GM23338 (cell line): ENCODE measurements at regions not wholly inside any gene's neighbourhood (a gene's known extent, or its start where the extent isn't known, plus 50 kb on each side); places are given as distances from the start of the nearest gene placed in this dataset.

Source experiments
- ATAC-seq: fragments of 200-7000 bp; cut with Tn5 transposase; 3 replicates; pipeline ENCODE4 v1.9.1; 2020
- DNase-seq: peaks from one replicate; pipeline ENCODE4 v3.0.0-alpha.2; 2015; ENCODE audit warnings: low spot score
- H2AFZ ChIP-seq: fragments of 200-600 bp; sonication (generic); 2 replicates; pipeline ENCODE4 v1.8.0; 2016; ENCODE audit warnings: antibody characterized with exemption, mild to moderate bottlenecking, moderate library complexity
- H3F3A ChIP-seq: fragments of 200-600 bp; sonication (generic); replicated peaks from 2 replicates; pipeline ENCODE4 v1.8.0; 2017; ENCODE audit warnings: antibody characterized with exemption, mixed run types, low read depth
- H3K27ac ChIP-seq: fragments of 200-600 bp; sonication (generic); 2 replicates; pipeline ENCODE4 v1.6.1; 2016; ENCODE audit warnings: low read depth
- H3K27me3 ChIP-seq: fragments of 200-600 bp; sonication (generic); 2 replicates; pipeline ENCODE4 v1.8.0; 2016; ENCODE audit warnings: mild to moderate bottlenecking, mixed run types, moderate library complexity; ENCODE audit not compliant: insufficient read depth
- H3K36me3 ChIP-seq: fragments of 200-600 bp; sonication (generic); 2 replicates; pipeline ENCODE4 v1.8.0; 2016; ENCODE audit warnings: mild to moderate bottlenecking; ENCODE audit not compliant: insufficient read depth
- H3K4me1 ChIP-seq: fragments of 200-600 bp; sonication (generic); 2 replicates; pipeline ENCODE4 v1.8.0; 2016; ENCODE audit warnings: mild to moderate bottlenecking, moderate library complexity; ENCODE audit not compliant: insufficient read depth
- H3K4me2 ChIP-seq: fragments of 200-600 bp; sonication (generic); 2 replicates; pipeline ENCODE4 v1.7.1; 2017; ENCODE audit warnings: mixed run types
- H3K4me3 ChIP-seq: fragments of 200-600 bp; sonication (generic); 2 replicates; pipeline ENCODE4 v1.6.1; 2016; ENCODE audit warnings: mixed run types
- H3K79me2 ChIP-seq: fragments of 200-600 bp; sonication (generic); replicated peaks from 2 replicates; pipeline ENCODE4 v1.8.0; 2017; ENCODE audit warnings: mild to moderate bottlenecking; ENCODE audit not compliant: insufficient read depth
- H3K9me2 ChIP-seq: fragments of 200-600 bp; sonication (generic); 2 replicates; pipeline ENCODE4 v1.8.0; 2017; ENCODE audit not compliant: insufficient read depth
- H4K20me1 ChIP-seq: fragments of 200-600 bp; sonication (generic); replicated peaks from 2 replicates; pipeline ENCODE4 v1.8.0; 2017; ENCODE audit warnings: mild to moderate bottlenecking; ENCODE audit not compliant: insufficient read depth
- H3K27ac Mint-ChIP-seq: 2 replicates; pipeline ENCODE4 v1.8.0; 2020; ENCODE audit warnings: inconsistent platforms, mild to moderate bottlenecking, moderate library complexity, mixed read lengths
- H3K27me3 Mint-ChIP-seq: 3 replicates; pipeline ENCODE4 v1.8.0; 2022; ENCODE audit warnings: low read depth, mild to moderate bottlenecking, moderate library complexity, mixed read lengths, inconsistent platforms; ENCODE audit not compliant: insufficient read depth, poor library complexity
- H3K36me3 Mint-ChIP-seq: 3 replicates; pipeline ENCODE4 v1.8.0; 2021; ENCODE audit warnings: low read depth, mild to moderate bottlenecking, inconsistent platforms, moderate library complexity, mixed read lengths
- H3K4me1 Mint-ChIP-seq: 3 replicates; pipeline ENCODE4 v1.8.0; 2020; ENCODE audit warnings: mild to moderate bottlenecking, inconsistent platforms, mixed read lengths
- H3K4me3 Mint-ChIP-seq: 3 replicates; pipeline ENCODE4 v1.8.0; 2021; ENCODE audit warnings: moderate library complexity, mild to moderate bottlenecking, inconsistent platforms, mixed read lengths
- H3K9me3 Mint-ChIP-seq: 3 replicates; pipeline ENCODE4 v1.8.0; 2020; ENCODE audit warnings: moderate library complexity, mild to moderate bottlenecking, inconsistent platforms, mixed read lengths
- EZH2 ChIP-seq: fragments of 200-600 bp; sonication (generic); IDR thresholded peaks from one replicate; pipeline ENCODE4 v1.8.0; 2017; ENCODE audit warnings: antibody characterized with exemption, mild to moderate bottlenecking, low read depth; ENCODE audit not compliant: unreplicated experiment
- EZH2phosphoT487 ChIP-seq: fragments of 200-600 bp; sonication (generic); IDR thresholded peaks from one replicate; pipeline ENCODE4 v1.8.1; 2018; ENCODE audit warnings: antibody characterized with exemption; ENCODE audit not compliant: unreplicated experiment
- NANOG ChIP-seq: IDR thresholded peaks from 2 replicates; pipeline ENCODE4 v1.6.1; 2016; ENCODE audit warnings: antibody characterized with exemption, borderline replicate concordance
- POLR2AphosphoS5 ChIP-seq: IDR thresholded peaks from 2 replicates; pipeline ENCODE4 v1.6.1; 2016; ENCODE audit warnings: antibody characterized with exemption, low read depth
- REST ChIP-seq: IDR thresholded peaks from one replicate; pipeline ENCODE4 v1.6.1; 2018; ENCODE audit warnings: antibody characterized with exemption; ENCODE audit not compliant: unreplicated experiment
- STAT1 ChIP-seq: IDR thresholded peaks from one replicate; pipeline ENCODE4 v1.6.1; 2016; ENCODE audit warnings: antibody characterized with exemption; ENCODE audit not compliant: unreplicated experiment
- ZNF114 ChIP-seq: fragments of 250-450 bp; sonication (Bioruptor Pico); IDR thresholded peaks from 2 replicates; pipeline ENCODE4 v1.5.0; 2020; ENCODE audit warnings: mild to moderate bottlenecking, moderate library complexity
- ZNF331 ChIP-seq: fragments of 250-450 bp; sonication (Bioruptor Pico); IDR thresholded peaks from 2 replicates; pipeline ENCODE4 v1.5.0; 2020; ENCODE audit warnings: low read depth, mild to moderate bottlenecking, moderate library complexity
- ZNF462 ChIP-seq: fragments of 250-450 bp; sonication (Bioruptor Pico); IDR thresholded peaks from 2 replicates; pipeline ENCODE4 v1.5.0; 2020; ENCODE audit warnings: mild to moderate bottlenecking, moderate library complexity

- ATAC-seq = no peak
- Histone ChIP-seq H3K36me3 (no peaks in the 10 kb centered on the region), H3K4me1 (no peaks in the 10 kb centered on the region), H3K27me3 (no peaks in the 10 kb centered on the region), H4K20me1 (no peaks in the 10 kb centered on the region), H3F3A (no peaks in the 10 kb centered on the region), H3K27ac (no peak overlapping the region), H3K4me2 (no peak overlapping the region), H3K79me2 (no peaks in the 10 kb centered on the region), H3K4me3 (no peak overlapping the region), H2AFZ (no peak overlapping the region), H3K9me2 (0 out of 2 replicates have a peak, but pooled peaks cover 4% of the 10 kb centered on the region)
- H3K9me3 Mint-ChIP-seq = peaks cover 8% of the 10 kb centered on the region; the same call in 2 of the 3 replicates
- no peak overlapping the region for H3K27ac Mint-ChIP-seq
- H3K27me3 Mint-ChIP-seq = peaks cover 6% of the 10 kb centered on the region
- H3K36me3 Mint-ChIP-seq = no peaks in the 10 kb centered on the region
- no peak overlapping the region for H3K4me3 Mint-ChIP-seq
- DNase-seq = no peak
- no peaks in the 10 kb centered on the region for H3K4me1 Mint-ChIP-seq
- TF ChIP-seq EZH2phosphoT487 (no peak), POLR2AphosphoS5 (no peak), ZNF462 (CRISPR knock-in tag) (no peak), NANOG (no peak), ZNF331 (no peak), ZNF114 (no peak)
Measured at GRCh38 chr18:77622009-77622692, 372.5 kb downstream of the GALR1 start.

GRCh38 chr18:77632758-77633157 is 383.1 kb downstream of the GALR1 start:
- Histone ChIP-seq H3K27me3 (no peaks in the 10 kb centered on the region), H3K27ac (no peak overlapping the region), H3K9me2 (0 out of 2 replicates have a peak, but pooled peaks cover 3% of the 10 kb centered on the region), H3K4me3 (no peak overlapping the region), H3K79me2 (no peaks in the 10 kb centered on the region), H3K36me3 (no peaks in the 10 kb centered on the region), H3K4me1 (no peaks in the 10 kb centered on the region), H4K20me1 (no peaks in the 10 kb centered on the region), H3F3A (no peaks in the 10 kb centered on the region), H2AFZ (no peak overlapping the region), H3K4me2 (no peak overlapping the region)
- Mint-ChIP-seq H3K27ac (no peak overlapping the region), H3K4me1 (no peaks in the 10 kb centered on the region), H3K4me3 (no peak overlapping the region), H3K9me3 (peaks cover 32% of the 10 kb centered on the region), H3K27me3 (no peaks in the 10 kb centered on the region), H3K36me3 (peaks cover 9% of the 10 kb centered on the region; the same call in 2 of the 3 replicates)
- ATAC-seq (no peak), DNase-seq (no peak)
- TF ChIP-seq STAT1 (no peak), NANOG (no peak), ZNF331 (no peak), REST (no peak), EZH2phosphoT487 (no peak), ZNF114 (no peak), EZH2 (no peak), POLR2AphosphoS5 (no peak)
